ENCODE measurements at regions not wholly inside any gene's neighbourhood (a gene's known extent, or its start where the extent isn't known, plus 50 kb on each side); places are given as distances from the start of the nearest gene placed in this dataset.

DNA sequence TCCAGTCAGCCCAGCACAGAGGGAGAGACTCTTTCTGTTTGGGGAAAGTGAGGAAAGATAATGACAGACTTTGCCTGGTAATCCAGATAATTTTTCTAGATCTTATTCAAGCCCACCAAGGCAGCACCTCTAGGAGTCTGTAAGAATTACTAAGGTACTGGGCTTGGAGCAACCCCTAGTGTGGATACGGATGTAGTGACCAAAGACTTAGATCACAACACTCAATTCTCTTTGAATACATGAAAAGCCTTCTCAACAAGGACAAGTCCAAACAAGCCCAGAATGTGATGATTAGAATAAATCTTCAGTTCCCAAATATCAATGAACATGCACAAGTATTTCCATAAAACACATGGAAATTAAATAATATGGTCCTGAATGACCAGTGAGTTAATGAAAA lies 206.9 kb downstream of the MRPL39 start:
- TF ChIP-seq POLR2A (IDR thresholded peaks at IDR 0.05; ENCODE audit: control extremely low read depth in 1 of 2, low read depth in 2 of 2, low read length in 2 of 2) (no peak), JUND (IDR thresholded peaks at IDR 0.05; ENCODE audit: low read length) (no peak), ZNF274 (IDR thresholded peaks at IDR 0.05; ENCODE audit: borderline replicate concordance, extremely low read depth, low read length) (no peak), JUN (IDR thresholded peaks at IDR 0.05; ENCODE audit: low read depth, low read length) (no peak), EZH2 (IDR thresholded peaks at IDR 0.05; ENCODE audit: low read depth, low read length, severe bottlenecking) (no peak), FOSL1 (IDR thresholded peaks at IDR 0.05; ENCODE audit: insufficient read depth, low read depth, low read length) (no peak), POLR2AphosphoS5 (IDR thresholded peaks at IDR 0.05; ENCODE audit: low read depth, low read length) (no peak)
- TF ChIP-seq, protein P1, sequence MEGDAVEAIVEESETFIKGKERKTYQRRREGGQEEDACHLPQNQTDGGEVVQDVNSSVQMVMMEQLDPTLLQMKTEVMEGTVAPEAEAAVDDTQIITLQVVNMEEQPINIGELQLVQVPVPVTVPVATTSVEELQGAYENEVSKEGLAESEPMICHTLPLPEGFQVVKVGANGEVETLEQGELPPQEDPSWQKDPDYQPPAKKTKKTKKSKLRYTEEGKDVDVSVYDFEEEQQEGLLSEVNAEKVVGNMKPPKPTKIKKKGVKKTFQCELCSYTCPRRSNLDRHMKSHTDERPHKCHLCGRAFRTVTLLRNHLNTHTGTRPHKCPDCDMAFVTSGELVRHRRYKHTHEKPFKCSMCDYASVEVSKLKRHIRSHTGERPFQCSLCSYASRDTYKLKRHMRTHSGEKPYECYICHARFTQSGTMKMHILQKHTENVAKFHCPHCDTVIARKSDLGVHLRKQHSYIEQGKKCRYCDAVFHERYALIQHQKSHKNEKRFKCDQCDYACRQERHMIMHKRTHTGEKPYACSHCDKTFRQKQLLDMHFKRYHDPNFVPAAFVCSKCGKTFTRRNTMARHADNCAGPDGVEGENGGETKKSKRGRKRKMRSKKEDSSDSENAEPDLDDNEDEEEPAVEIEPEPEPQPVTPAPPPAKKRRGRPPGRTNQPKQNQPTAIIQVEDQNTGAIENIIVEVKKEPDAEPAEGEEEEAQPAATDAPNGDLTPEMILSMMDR (IDR thresholded peaks at IDR 0.05; ENCODE audit: control extremely low read depth in 1 of 3, insufficient read depth in 1 of 3, low read depth in 1 of 3, low read length in 3 of 3), result no peak
